ENCODE measurements at regions not wholly inside any gene's neighbourhood (a gene's known extent, or its start where the extent isn't known, plus 50 kb on each side); places are given as distances from the start of the nearest gene placed in this dataset.

GRCh38 chr4:54498661-54499111 lies 159.1 kb upstream of the KIT start:
- TF ChIP-seq CTCF (conservative IDR thresholded peaks at IDR 0.05; ENCODE audit: low read depth, low read length) (no peak), EZH2 (IDR thresholded peaks at IDR 0.05; ENCODE audit: borderline replicate concordance, low read depth, low read length, poor library complexity, severe bottlenecking) (no peak)
